HepG2 (cell line): ENCODE measurements at regions not wholly inside any gene's neighbourhood (a gene's known extent, or its start where the extent isn't known, plus 50 kb on each side); places are given as distances from the start of the nearest gene placed in this dataset.

Experiments used
- JUND ChIP-seq: sonication (generic); formaldehyde crosslinking; IDR thresholded peaks from 2 replicates; pipeline ENCODE4 v1.8.0; 2022; ENCODE audit warnings: mild to moderate bottlenecking, missing genetic modification reagents
- KDM1A ChIP-seq: IDR thresholded peaks from 2 replicates; pipeline ENCODE4 v1.6.1; 2016; ENCODE audit warnings: missing compliant biosample characterization
- NAIF1 ChIP-seq: sonication (generic); formaldehyde crosslinking; IDR thresholded peaks from 2 replicates; pipeline ENCODE4 v1.5.0; 2020; ENCODE audit warnings: mild to moderate bottlenecking, missing genetic modification reagents, borderline replicate concordance
- PRMT3 ChIP-seq: sonication (generic); formaldehyde crosslinking; IDR thresholded peaks from 2 replicates; pipeline ENCODE4 v1.8.1; 2022; ENCODE audit warnings: low read depth, mild to moderate bottlenecking, moderate library complexity, missing genetic modification reagents, borderline replicate concordance
- SIN3A ChIP-seq: IDR thresholded peaks from 2 replicates; pipeline ENCODE4 v1.6.1; 2011; ENCODE audit warnings: low read depth, mild to moderate bottlenecking, control low read depth, low read length, borderline replicate concordance
- SMARCC2 ChIP-seq: fragments of 450-650 bp; IDR thresholded peaks from 2 replicates; pipeline ENCODE4 v1.6.1; 2017; ENCODE audit warnings: antibody characterized with exemption, mild to moderate bottlenecking
- ZNF232 ChIP-seq: sonication (generic); formaldehyde crosslinking; IDR thresholded peaks from 2 replicates; pipeline ENCODE4 v1.4.0; 2020; ENCODE audit warnings: missing genetic modification reagents, borderline replicate concordance
- ZNF883 ChIP-seq: sonication (generic); formaldehyde crosslinking; IDR thresholded peaks from 2 replicates; pipeline ENCODE4 v1.5.1; 2020; ENCODE audit warnings: mild to moderate bottlenecking, missing genetic modification reagents; ENCODE audit errors: not compliant biosample characterization
- TF ChIP-seq, protein P1 (sequence below): IDR thresholded peaks from 2 replicates; pipeline ENCODE4 v1.6.1; 2016
- TF ChIP-seq, protein P2 (sequence below): sonication (generic); formaldehyde crosslinking; IDR thresholded peaks from 2 replicates; pipeline ENCODE4; 2020; ENCODE audit warnings: missing genetic modification reagents, mild to moderate bottlenecking, borderline replicate concordance
- TF ChIP-seq, protein P3 (sequence below): sonication (generic); formaldehyde crosslinking; IDR thresholded peaks from 2 replicates; pipeline ENCODE4 v1.8.0; 2023; ENCODE audit warnings: mild to moderate bottlenecking, missing genetic modification reagents
- TF ChIP-seq, protein P4 (sequence below): sonication (generic); formaldehyde crosslinking; IDR thresholded peaks from 2 replicates; pipeline ENCODE4 v1.5.1; 2020; ENCODE audit warnings: mild to moderate bottlenecking, missing genetic modification reagents

DNA sequence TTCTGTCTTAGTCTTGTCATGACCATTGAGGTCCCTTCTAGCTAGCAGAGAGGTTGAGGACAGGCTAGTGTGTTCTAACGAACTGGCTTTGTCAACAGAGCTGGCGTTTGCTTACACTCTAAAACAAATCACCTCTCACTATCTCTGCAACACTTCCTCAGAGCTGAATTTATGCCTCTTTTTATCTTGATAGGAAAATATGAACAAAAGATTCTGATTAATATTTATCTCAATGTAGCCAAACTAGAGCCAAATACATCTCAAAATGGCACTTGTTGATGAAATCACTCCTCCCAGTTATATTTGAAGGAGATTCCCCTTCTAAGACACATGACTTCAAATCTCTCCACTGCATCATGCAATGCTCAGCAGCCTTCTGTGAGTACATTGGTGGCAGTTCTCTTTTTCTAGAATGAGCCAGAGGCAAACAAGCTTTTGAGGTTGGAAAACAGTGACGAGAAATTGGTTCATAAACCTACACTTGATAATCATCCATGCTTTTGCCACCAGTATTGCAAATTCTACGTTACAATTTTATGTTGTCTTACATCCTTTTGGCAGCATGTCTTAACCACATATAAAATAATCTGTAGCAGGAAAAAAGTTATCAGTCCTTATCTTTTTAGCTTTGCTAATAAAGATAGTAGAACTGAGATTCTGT lies 615.7 kb upstream of the CITED2 start:
- no peak for TF ChIP-seq ZNF883 (CRISPR knock-in tag)
- no peak for TF ChIP-seq NAIF1
- no peak for TF ChIP-seq PRMT3 (CRISPR knock-in tag)
- no peak for TF ChIP-seq ZNF232 (CRISPR knock-in tag)
- no peak for TF ChIP-seq JUND (CRISPR knock-in tag)
- TF ChIP-seq, protein P1, sequence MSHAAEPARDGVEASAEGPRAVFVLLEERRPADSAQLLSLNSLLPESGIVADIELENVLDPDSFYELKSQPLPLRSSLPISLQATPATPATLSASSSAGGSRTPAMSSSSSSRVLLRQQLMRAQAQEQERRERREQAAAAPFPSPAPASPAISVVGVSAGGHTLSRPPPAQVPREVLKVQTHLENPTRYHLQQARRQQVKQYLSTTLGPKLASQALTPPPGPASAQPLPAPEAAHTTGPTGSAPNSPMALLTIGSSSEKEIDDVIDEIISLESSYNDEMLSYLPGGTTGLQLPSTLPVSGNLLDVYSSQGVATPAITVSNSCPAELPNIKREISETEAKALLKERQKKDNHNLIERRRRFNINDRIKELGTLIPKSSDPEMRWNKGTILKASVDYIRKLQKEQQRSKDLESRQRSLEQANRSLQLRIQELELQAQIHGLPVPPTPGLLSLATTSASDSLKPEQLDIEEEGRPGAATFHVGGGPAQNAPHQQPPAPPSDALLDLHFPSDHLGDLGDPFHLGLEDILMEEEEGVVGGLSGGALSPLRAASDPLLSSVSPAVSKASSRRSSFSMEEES (CRISPR knock-in tag), result no peak
- no peak for TF ChIP-seq SMARCC2
- TF ChIP-seq KDM1A (CRISPR knock-in tag), result no peak
- TF ChIP-seq, protein P2, sequence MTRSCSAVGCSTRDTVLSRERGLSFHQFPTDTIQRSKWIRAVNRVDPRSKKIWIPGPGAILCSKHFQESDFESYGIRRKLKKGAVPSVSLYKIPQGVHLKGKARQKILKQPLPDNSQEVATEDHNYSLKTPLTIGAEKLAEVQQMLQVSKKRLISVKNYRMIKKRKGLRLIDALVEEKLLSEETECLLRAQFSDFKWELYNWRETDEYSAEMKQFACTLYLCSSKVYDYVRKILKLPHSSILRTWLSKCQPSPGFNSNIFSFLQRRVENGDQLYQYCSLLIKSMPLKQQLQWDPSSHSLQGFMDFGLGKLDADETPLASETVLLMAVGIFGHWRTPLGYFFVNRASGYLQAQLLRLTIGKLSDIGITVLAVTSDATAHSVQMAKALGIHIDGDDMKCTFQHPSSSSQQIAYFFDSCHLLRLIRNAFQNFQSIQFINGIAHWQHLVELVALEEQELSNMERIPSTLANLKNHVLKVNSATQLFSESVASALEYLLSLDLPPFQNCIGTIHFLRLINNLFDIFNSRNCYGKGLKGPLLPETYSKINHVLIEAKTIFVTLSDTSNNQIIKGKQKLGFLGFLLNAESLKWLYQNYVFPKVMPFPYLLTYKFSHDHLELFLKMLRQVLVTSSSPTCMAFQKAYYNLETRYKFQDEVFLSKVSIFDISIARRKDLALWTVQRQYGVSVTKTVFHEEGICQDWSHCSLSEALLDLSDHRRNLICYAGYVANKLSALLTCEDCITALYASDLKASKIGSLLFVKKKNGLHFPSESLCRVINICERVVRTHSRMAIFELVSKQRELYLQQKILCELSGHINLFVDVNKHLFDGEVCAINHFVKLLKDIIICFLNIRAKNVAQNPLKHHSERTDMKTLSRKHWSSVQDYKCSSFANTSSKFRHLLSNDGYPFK (CRISPR knock-in tag), result no peak
- no peak for TF ChIP-seq SIN3A
- TF ChIP-seq, protein P3, sequence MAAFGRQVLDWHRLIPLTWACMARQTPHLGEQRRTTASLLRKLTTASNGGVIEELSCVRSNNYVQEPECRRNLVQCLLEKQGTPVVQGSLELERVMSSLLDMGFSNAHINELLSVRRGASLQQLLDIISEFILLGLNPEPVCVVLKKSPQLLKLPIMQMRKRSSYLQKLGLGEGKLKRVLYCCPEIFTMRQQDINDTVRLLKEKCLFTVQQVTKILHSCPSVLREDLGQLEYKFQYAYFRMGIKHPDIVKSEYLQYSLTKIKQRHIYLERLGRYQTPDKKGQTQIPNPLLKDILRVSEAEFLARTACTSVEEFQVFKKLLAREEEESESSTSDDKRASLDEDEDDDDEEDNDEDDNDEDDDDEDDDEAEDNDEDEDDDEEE (CRISPR knock-in tag), result no peak
- TF ChIP-seq, protein P4, sequence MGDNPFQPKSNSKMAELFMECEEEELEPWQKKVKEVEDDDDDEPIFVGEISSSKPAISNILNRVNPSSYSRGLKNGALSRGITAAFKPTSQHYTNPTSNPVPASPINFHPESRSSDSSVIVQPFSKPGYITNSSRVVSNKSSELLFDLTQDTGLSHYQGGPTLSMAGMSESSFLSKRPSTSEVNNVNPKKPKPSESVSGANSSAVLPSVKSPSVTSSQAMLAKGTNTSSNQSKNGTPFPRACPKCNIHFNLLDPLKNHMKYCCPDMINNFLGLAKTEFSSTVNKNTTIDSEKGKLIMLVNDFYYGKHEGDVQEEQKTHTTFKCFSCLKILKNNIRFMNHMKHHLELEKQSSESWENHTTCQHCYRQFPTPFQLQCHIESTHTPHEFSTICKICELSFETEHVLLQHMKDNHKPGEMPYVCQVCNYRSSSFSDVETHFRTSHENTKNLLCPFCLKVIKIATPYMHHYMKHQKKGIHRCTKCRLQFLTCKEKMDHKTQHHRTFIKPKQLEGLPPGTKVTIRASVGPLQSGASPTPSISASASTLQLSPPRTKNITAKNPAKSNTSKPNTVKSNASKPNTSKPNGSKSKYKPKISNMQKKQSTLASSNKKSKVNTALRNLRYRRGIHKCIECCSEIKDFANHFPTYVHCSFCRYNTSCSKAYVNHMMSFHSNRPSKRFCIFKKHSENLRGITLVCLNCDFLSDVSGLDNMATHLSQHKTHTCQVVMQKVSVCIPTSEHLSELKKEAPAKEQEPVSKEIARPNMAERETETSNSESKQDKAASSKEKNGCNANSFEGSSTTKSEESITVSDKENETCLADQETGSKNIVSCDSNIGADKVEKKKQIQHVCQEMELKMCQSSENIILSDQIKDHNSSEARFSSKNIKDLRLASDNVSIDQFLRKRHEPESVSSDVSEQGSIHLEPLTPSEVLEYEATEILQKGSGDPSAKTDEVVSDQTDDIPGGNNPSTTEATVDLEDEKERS (CRISPR knock-in tag), result no peak
